ENCODE measurements at regions not wholly inside any gene's neighbourhood (a gene's known extent, or its start where the extent isn't known, plus 50 kb on each side); places are given as distances from the start of the nearest gene placed in this dataset.

DNA sequence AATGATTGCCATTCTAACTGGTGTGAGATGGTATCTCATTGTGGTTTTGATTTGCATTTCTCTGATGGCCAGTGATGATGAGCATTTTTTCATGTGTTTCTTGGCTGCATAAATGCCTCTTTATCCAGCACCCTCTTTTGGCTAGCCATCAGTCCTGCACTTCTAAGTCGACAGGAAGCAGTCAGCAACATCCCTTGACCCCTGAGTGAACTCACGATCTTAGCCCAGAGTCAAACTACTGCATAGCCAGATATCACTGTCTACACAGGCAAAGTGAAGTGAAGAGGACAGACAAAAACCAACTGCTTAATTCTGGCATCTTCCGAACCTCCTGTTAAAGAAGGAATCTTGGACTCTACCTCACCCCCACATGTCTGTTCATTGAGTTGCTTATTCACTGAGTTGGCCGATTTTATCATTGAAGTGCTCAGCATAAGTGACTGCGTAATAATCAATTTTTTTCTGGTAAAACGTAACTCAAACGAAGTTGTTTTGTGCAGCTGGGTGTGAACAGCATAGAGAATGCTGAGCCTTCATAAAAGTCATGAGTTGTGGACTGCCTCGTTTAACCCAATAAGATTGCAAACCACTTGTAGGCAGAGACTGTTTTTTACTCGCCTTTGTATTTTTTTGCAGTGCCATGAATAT is 304.2 kb downstream of the COG6 start:
- peaks cover 9% of the 10 kb centered on the region for H3K27me3 Mint-ChIP-seq (ENCODE audit: insufficient read depth, low read depth, poor library complexity)
- DNase-seq (ENCODE audit: low spot score) (no peak), ATAC-seq (no peak)
- H3F3A ChIP-seq (replicated peaks; ENCODE audit: low read depth): no peaks in the 10 kb centered on the region
- H3K27ac Mint-ChIP-seq: no peak overlapping the region
- H3K36me3 Mint-ChIP-seq (ENCODE audit: low read depth): no peaks in the 10 kb centered on the region
- H3K4me1 ChIP-seq (ENCODE audit: insufficient read depth): no peaks in the 10 kb centered on the region
- no peak for TF ChIP-seq STAT1 (IDR thresholded peaks at IDR 0.05; ENCODE audit: unreplicated experiment)
- no peak for TF ChIP-seq ZNF114 (CRISPR knock-in tag; IDR thresholded peaks at IDR 0.05)
- TF ChIP-seq NANOG (IDR thresholded peaks at IDR 0.05; ENCODE audit: borderline replicate concordance): no peak
- TF ChIP-seq, protein P1, sequence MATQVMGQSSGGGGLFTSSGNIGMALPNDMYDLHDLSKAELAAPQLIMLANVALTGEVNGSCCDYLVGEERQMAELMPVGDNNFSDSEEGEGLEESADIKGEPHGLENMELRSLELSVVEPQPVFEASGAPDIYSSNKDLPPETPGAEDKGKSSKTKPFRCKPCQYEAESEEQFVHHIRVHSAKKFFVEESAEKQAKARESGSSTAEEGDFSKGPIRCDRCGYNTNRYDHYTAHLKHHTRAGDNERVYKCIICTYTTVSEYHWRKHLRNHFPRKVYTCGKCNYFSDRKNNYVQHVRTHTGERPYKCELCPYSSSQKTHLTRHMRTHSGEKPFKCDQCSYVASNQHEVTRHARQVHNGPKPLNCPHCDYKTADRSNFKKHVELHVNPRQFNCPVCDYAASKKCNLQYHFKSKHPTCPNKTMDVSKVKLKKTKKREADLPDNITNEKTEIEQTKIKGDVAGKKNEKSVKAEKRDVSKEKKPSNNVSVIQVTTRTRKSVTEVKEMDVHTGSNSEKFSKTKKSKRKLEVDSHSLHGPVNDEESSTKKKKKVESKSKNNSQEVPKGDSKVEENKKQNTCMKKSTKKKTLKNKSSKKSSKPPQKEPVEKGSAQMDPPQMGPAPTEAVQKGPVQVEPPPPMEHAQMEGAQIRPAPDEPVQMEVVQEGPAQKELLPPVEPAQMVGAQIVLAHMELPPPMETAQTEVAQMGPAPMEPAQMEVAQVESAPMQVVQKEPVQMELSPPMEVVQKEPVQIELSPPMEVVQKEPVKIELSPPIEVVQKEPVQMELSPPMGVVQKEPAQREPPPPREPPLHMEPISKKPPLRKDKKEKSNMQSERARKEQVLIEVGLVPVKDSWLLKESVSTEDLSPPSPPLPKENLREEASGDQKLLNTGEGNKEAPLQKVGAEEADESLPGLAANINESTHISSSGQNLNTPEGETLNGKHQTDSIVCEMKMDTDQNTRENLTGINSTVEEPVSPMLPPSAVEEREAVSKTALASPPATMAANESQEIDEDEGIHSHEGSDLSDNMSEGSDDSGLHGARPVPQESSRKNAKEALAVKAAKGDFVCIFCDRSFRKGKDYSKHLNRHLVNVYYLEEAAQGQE (IDR thresholded peaks at IDR 0.05; ENCODE audit: unreplicated experiment): no peak
- no peaks in the 10 kb centered on the region for H3K27me3 ChIP-seq (ENCODE audit: insufficient read depth)
- H4K20me1 ChIP-seq (replicated peaks; ENCODE audit: insufficient read depth): no peaks in the 10 kb centered on the region
- no peaks in the 10 kb centered on the region for H3K36me3 ChIP-seq (ENCODE audit: insufficient read depth)
- H3K79me2 ChIP-seq (replicated peaks; ENCODE audit: insufficient read depth): no peaks in the 10 kb centered on the region
- H3K4me3 ChIP-seq: no peak overlapping the region
- H3K9me2 ChIP-seq (ENCODE audit: insufficient read depth): no peaks in the 10 kb centered on the region
- H3K4me2 ChIP-seq: no peak overlapping the region
- H3K4me3 Mint-ChIP-seq: no peak overlapping the region
- peaks cover 4% of the 10 kb centered on the region; the same call in 2 of the 3 replicates for H3K4me1 Mint-ChIP-seq
- no peaks in the 10 kb centered on the region for H3K9me3 Mint-ChIP-seq
- no peak overlapping the region for H3K27ac ChIP-seq (ENCODE audit: low read depth)
- 0 out of 2 replicates have a peak overlapping the region, but pooled peaks have one; percentile 16 for H2AFZ ChIP-seq

DNA sequence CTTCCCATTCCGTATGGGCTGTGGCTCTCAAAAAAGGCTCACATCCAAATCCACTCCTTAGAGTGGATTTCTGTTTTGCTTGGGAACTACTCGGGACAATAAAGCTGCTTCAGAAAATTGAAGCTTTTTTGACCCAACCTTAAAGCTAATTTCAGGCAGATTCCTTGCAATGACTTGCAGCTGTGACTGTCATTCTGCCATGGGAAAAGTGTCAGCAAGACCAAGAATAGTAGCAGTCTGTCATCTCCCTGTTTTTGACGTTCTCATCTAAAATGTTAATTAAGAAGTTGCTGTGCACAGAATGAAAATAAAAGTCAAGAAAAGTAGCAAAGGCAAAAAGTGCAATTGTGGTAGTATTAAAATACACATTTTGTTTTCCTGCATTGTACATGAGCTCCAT is 304.7 kb downstream of the COG6 start:
- Histone ChIP-seq H3K4me3 (no peak overlapping the region), H3K36me3 (ENCODE audit: insufficient read depth) (no peaks in the 10 kb centered on the region), H3F3A (replicated peaks; ENCODE audit: low read depth) (no peaks in the 10 kb centered on the region), H3K4me1 (ENCODE audit: insufficient read depth) (no peaks in the 10 kb centered on the region), H4K20me1 (replicated peaks; ENCODE audit: insufficient read depth) (no peaks in the 10 kb centered on the region), H3K27me3 (ENCODE audit: insufficient read depth) (no peaks in the 10 kb centered on the region), H3K9me2 (ENCODE audit: insufficient read depth) (no peaks in the 10 kb centered on the region), H3K4me2 (no peak overlapping the region), H3K79me2 (replicated peaks; ENCODE audit: insufficient read depth) (no peaks in the 10 kb centered on the region), H2AFZ (0 out of 2 replicates have a peak overlapping the region, but pooled peaks have one; percentile 16), H3K27ac (ENCODE audit: low read depth) (no peak overlapping the region)
- DNase-seq (ENCODE audit: low spot score) (no peak), ATAC-seq (no peak)
- H3K36me3 Mint-ChIP-seq (ENCODE audit: low read depth): no peaks in the 10 kb centered on the region
- no peak overlapping the region for H3K27ac Mint-ChIP-seq
- H3K4me3 Mint-ChIP-seq: no peak overlapping the region
- peaks cover 9% of the 10 kb centered on the region for H3K27me3 Mint-ChIP-seq (ENCODE audit: insufficient read depth, low read depth, poor library complexity)
- TF ChIP-seq NANOG (IDR thresholded peaks at IDR 0.05; ENCODE audit: borderline replicate concordance) (no peak), EZH2phosphoT487 (IDR thresholded peaks at IDR 0.05; ENCODE audit: unreplicated experiment) (no peak), POLR2AphosphoS5 (IDR thresholded peaks at IDR 0.05; ENCODE audit: low read depth) (no peak), STAT1 (IDR thresholded peaks at IDR 0.05; ENCODE audit: unreplicated experiment) (no peak)
- TF ChIP-seq, protein P1 (IDR thresholded peaks at IDR 0.05; ENCODE audit: unreplicated experiment): no peak
- TF ChIP-seq, protein P2, sequence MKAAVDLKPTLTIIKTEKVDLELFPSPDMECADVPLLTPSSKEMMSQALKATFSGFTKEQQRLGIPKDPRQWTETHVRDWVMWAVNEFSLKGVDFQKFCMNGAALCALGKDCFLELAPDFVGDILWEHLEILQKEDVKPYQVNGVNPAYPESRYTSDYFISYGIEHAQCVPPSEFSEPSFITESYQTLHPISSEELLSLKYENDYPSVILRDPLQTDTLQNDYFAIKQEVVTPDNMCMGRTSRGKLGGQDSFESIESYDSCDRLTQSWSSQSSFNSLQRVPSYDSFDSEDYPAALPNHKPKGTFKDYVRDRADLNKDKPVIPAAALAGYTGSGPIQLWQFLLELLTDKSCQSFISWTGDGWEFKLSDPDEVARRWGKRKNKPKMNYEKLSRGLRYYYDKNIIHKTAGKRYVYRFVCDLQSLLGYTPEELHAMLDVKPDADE (IDR thresholded peaks at IDR 0.05): no peak
- H3K4me1 Mint-ChIP-seq: peaks cover 4% of the 10 kb centered on the region; the same call in 2 of the 3 replicates
- no peaks in the 10 kb centered on the region for H3K9me3 Mint-ChIP-seq

Data from GM23338 (cell line).